Progenitor cell of endocrine pancreas (in vitro differentiated cells): ENCODE measurements at regions not wholly inside any gene's neighbourhood (a gene's known extent, or its start where the extent isn't known, plus 50 kb on each side); places are given as distances from the start of the nearest gene placed in this dataset.
"Not testable (repeated sequence)": the region's sequence is repeated elsewhere in the genome, so short reads cannot be mapped to it uniquely, and the experiment has no call there.

Source experiments
- DNase-seq: peaks from one replicate; pipeline ENCODE4 v3.0.0; 2021; ENCODE audit warnings: low spot score; ENCODE audit not compliant: unreplicated experiment
- H3K27ac Mint-ChIP-seq: 2 replicates; pipeline ENCODE4 v1.8.0; 2021; ENCODE audit warnings: mild to moderate bottlenecking, moderate library complexity, mixed read lengths
- H3K27me3 Mint-ChIP-seq: 2 replicates; pipeline ENCODE4 v1.8.0; 2021; ENCODE audit warnings: mixed read lengths
- H3K36me3 Mint-ChIP-seq: 2 replicates; pipeline ENCODE4 v1.8.0; 2022; ENCODE audit warnings: mixed read lengths; ENCODE audit not compliant: insufficient read depth
- H3K4me1 Mint-ChIP-seq: 2 replicates; pipeline ENCODE4 v1.8.0; 2021; ENCODE audit warnings: low read depth, mixed read lengths
- H3K4me3 Mint-ChIP-seq: 2 replicates; pipeline ENCODE4 v1.8.0; 2021; ENCODE audit warnings: low read depth, mild to moderate bottlenecking, moderate library complexity, mixed read lengths
- H3K9me3 Mint-ChIP-seq: 2 replicates; pipeline ENCODE4 v1.8.0; 2021; ENCODE audit warnings: low read depth, mixed read lengths
- CTCF ChIP-seq: fragments of 200-600 bp; sonication (generic); IDR thresholded peaks from one replicate; pipeline ENCODE4 v1.5.0; 2021; ENCODE audit warnings: antibody characterized with exemption, mild to moderate bottlenecking; ENCODE audit not compliant: unreplicated experiment

- Mint-ChIP-seq H3K4me3 (no peak overlapping the region), H3K27me3 (no peaks in the 10 kb centered on the region), H3K4me1 (no peaks in the 10 kb centered on the region), H3K27ac (no peak overlapping the region), H3K9me3 (no peaks in the 10 kb centered on the region), H3K36me3 (no peaks in the 10 kb centered on the region)
- DNase-seq: no peak
- no peak for TF ChIP-seq CTCF
Observed at GRCh38 chr2:176577054-176577453, 307.8 kb downstream of the MTX2 start.

GRCh38 chr2:176578292-176578691 is 309.1 kb downstream of the MTX2 start:
- not testable (repeated sequence) for H3K27ac Mint-ChIP-seq, H3K36me3 Mint-ChIP-seq, H3K27me3 Mint-ChIP-seq, H3K4me3 Mint-ChIP-seq, H3K4me1 Mint-ChIP-seq, DNase-seq, H3K9me3 Mint-ChIP-seq

GRCh38 chr2:176579608-176580007 is 310.4 kb downstream of the MTX2 start:
- Mint-ChIP-seq H3K27ac (no peak overlapping the region), H3K9me3 (no peaks in the 10 kb centered on the region), H3K36me3 (no peaks in the 10 kb centered on the region), H3K27me3 (no peaks in the 10 kb centered on the region), H3K4me3 (no peak overlapping the region), H3K4me1 (peaks cover 17% of the 10 kb centered on the region)
- no peak for TF ChIP-seq CTCF
- no peak for DNase-seq

GRCh38 chr2:176581557-176582165 is 312.4 kb downstream of the MTX2 start:
- Mint-ChIP-seq H3K27me3 (no peaks in the 10 kb centered on the region), H3K9me3 (no peaks in the 10 kb centered on the region), H3K4me1 (peaks cover 29% of the 10 kb centered on the region), H3K4me3 (no peak overlapping the region), H3K36me3 (no peaks in the 10 kb centered on the region), H3K27ac (no peak overlapping the region)
- DNase-seq: no peak
- TF ChIP-seq CTCF: no peak

GRCh38 chr2:176582176-176582575 is 312.9 kb downstream of the MTX2 start:
- Mint-ChIP-seq H3K4me1 (peaks cover 29% of the 10 kb centered on the region), H3K36me3 (no peaks in the 10 kb centered on the region), H3K27ac (no peak overlapping the region), H3K27me3 (no peaks in the 10 kb centered on the region), H3K4me3 (no peak overlapping the region), H3K9me3 (no peaks in the 10 kb centered on the region)
- TF ChIP-seq CTCF: no peak
- DNase-seq: no peak

GRCh38 chr2:176582990-176583481 is 313.8 kb downstream of the MTX2 start:
- H3K9me3 Mint-ChIP-seq: no peaks in the 10 kb centered on the region
- no peak overlapping the region for H3K4me3 Mint-ChIP-seq
- peaks cover 32% of the 10 kb centered on the region for H3K4me1 Mint-ChIP-seq
- no peaks in the 10 kb centered on the region for H3K27me3 Mint-ChIP-seq
- no peak overlapping the region for H3K27ac Mint-ChIP-seq
- no peak for DNase-seq
- H3K36me3 Mint-ChIP-seq: no peaks in the 10 kb centered on the region
- no peak for TF ChIP-seq CTCF
